T-helper 2 cell treated with Interferon-gamma antibody and Interleukin-4, amounts not matched to agents 5 μg/mL and 100 μg/mL, for 36 hours (primary cell): ENCODE measurements at regions not wholly inside any gene's neighbourhood (a gene's known extent, or its start where the extent isn't known, plus 50 kb on each side); places are given as distances from the start of the nearest gene placed in this dataset.
"Not testable (repeated sequence)": the region's sequence is repeated elsewhere in the genome, so short reads cannot be mapped to it uniquely, and the experiment has no call there.

Source experiments
- DNase-seq: peaks from one replicate; pipeline ENCODE4 v3.0.0; 2021; ENCODE audit warnings: low spot score
- H3K27ac Mint-ChIP-seq: one replicate; pipeline ENCODE4 v1.8.0; 2021; ENCODE audit warnings: mild to moderate bottlenecking, mixed read lengths
- H3K27me3 Mint-ChIP-seq: one replicate; pipeline ENCODE4 v1.8.0; 2021; ENCODE audit warnings: low read depth, mixed read lengths
- H3K36me3 Mint-ChIP-seq: one replicate; pipeline ENCODE4 v1.8.0; 2021; ENCODE audit warnings: low read depth, mixed read lengths
- H3K4me1 Mint-ChIP-seq: one replicate; pipeline ENCODE4 v1.8.0; 2021; ENCODE audit warnings: low read depth, mixed read lengths
- H3K4me3 Mint-ChIP-seq: one replicate; pipeline ENCODE4 v1.8.0; 2022; ENCODE audit warnings: mild to moderate bottlenecking, moderate library complexity, mixed read lengths
- H3K9me3 Mint-ChIP-seq: one replicate; pipeline ENCODE4 v1.8.0; 2021; ENCODE audit warnings: mixed read lengths

GRCh38 chr2:4898706-4899105 is 793.5 kb upstream of the SOX11 start:
- Mint-ChIP-seq H3K4me1 (no peaks in the 10 kb centered on the region), H3K4me3 (no peak overlapping the region), H3K27ac (no peak overlapping the region), H3K27me3 (no peaks in the 10 kb centered on the region), H3K36me3 (no peaks in the 10 kb centered on the region), H3K9me3 (peaks cover 31% of the 10 kb centered on the region)
- no peak for DNase-seq

DNA sequence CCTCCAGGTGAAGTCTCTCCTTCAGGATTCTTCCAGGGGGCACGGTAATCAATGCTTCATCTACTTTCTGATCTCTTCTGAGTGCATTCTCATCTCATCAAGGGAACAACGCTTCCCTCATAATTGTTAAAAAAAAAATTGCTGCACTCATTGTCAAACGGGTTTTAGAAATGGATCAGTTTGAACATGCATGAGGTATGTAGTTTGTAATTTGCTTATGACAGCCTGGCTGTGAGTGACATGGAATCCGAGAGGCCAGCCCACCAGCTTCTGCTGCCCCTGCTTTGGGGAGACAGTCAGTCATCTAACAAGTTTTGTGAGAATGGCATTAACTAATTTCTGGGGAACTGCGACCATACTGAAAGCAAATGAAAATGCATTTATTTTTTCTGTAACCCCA is 791.9 kb upstream of the SOX11 start:
- Mint-ChIP-seq H3K9me3 (peaks cover 28% of the 10 kb centered on the region), H3K4me1 (no peaks in the 10 kb centered on the region), H3K4me3 (no peak overlapping the region), H3K36me3 (no peaks in the 10 kb centered on the region), H3K27me3 (no peaks in the 10 kb centered on the region), H3K27ac (no peak overlapping the region)
- no peak for DNase-seq

DNA sequence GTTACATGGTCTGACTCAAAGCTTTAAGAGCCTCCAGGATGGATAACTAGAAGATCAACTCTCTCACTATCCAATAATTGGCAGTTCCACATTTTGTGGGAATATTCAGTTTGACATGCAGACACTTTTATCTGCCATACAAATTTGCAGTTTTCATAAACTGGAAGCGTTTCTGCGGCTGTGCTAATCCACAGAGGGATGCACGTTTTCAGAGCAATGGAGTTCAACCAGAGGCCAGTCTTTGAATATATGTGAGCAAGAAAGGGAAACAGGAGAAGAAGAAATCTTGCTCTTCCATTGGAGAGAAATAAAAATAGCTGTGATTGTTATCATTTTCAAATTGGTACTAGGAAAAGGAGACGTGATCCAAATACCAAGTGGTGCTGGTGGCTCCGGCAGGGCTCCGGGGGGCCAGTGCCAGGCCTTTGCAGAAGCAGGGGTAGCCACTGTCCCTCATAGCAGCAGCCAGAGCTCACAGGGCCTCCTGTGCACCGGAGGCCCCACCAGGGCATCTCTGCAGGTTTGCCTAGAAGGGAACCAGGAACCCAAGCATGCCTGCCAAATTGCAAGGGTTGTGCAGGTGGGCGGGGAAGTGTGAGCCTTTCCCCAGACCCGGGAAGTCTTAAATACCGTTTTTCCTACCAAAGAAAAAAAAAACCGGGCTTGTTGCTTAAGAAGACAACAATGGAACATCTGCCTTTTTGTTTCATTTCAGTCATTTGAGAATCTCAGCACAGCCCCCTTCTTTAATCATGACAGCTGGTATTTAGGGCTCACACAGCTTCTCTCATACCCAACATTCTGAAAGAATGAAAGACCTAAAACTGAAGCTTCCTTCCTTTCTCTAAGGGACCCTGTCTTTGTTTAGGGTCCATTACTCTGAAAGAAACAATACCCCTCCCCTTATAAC is 791.1 kb upstream of the SOX11 start:
- Mint-ChIP-seq H3K27me3 (no peaks in the 10 kb centered on the region), H3K4me1 (no peaks in the 10 kb centered on the region), H3K9me3 (peaks cover 32% of the 10 kb centered on the region), H3K36me3 (no peaks in the 10 kb centered on the region), H3K27ac (no peak overlapping the region), H3K4me3 (no peak overlapping the region)
- no peak for DNase-seq

DNA sequence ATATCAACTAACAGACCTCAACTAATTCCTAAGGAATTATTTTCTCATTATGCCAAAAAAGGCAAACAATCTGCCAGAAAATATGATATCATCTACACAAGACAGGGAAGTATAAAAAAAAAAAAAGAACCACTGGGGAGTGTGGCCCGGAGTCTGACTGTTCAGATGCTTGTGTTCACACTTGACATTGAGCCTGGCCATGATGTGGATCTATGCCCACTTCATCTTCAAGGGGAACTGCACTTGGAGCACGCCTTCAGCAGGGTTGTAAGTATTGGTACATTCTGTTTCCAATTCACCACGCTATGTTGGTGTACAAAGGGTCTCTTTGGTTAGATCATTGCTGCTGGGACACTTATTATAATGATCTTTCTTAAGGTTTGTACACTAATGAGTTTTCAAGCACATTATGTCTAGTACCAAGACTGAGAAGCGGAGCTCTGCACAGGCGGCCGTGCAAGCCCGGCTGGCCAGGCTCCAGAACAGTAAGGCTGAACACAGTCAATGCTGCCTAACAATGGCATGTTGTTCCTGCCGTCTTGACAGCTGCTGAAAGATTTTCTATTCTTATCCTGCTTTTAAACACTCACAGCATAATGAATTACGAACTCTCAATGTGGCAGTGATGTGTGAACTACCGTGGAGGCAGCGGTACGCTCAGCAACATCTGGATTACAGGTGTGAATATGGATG is 788.4 kb upstream of the SOX11 start:
- no peak overlapping the region for H3K4me3 Mint-ChIP-seq
- no peak overlapping the region for H3K27ac Mint-ChIP-seq
- H3K9me3 Mint-ChIP-seq = peaks cover 28% of the 10 kb centered on the region
- DNase-seq = no peak
- no peaks in the 10 kb centered on the region for H3K36me3 Mint-ChIP-seq
- H3K27me3 Mint-ChIP-seq = no peaks in the 10 kb centered on the region
- H3K4me1 Mint-ChIP-seq = no peaks in the 10 kb centered on the region

- Mint-ChIP-seq H3K27ac (no peak overlapping the region), H3K4me1 (no peaks in the 10 kb centered on the region), H3K4me3 (no peak overlapping the region), H3K9me3 (peaks cover 24% of the 10 kb centered on the region), H3K27me3 (no peaks in the 10 kb centered on the region), H3K36me3 (no peaks in the 10 kb centered on the region)
- DNase-seq = no peak
These were observed 783.7 kb upstream of the SOX11 start for GRCh38 chr2:4908461-4908860.

DNA sequence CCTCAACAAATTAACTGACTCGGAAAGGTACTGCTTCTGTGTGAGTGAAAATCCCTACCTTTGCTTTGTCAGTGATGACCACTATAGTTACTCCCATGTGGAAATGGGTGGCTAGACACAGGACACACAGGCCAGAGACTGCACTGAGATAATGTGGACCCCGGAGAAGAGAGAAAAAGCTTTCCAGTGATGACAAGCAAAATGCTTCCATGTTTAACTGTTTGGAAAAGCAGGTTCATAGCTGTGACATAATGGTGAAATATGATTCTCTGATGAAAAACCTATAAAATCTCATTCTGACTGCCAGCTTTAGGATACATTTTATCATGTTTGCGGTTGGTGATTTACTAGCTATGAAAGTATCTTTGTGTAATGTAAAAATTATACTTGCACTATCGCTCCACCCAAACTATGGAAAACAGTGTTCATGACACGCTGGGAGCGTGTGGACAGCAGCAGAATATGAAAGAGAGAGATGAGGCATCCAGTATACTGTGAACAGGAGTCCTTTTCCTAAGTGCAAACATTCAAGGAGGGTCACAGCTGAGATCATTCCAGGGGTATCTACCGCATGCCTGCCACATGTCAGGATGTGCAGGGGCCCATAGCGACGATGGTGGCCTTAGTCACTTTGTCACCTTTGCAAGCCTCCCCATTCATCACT is 782.7 kb upstream of the SOX11 start:
- Mint-ChIP-seq H3K36me3 (no peaks in the 10 kb centered on the region), H3K9me3 (peaks cover 28% of the 10 kb centered on the region), H3K4me3 (no peak overlapping the region), H3K27me3 (no peaks in the 10 kb centered on the region), H3K27ac (no peak overlapping the region), H3K4me1 (no peaks in the 10 kb centered on the region)
- DNase-seq = no peak

DNA sequence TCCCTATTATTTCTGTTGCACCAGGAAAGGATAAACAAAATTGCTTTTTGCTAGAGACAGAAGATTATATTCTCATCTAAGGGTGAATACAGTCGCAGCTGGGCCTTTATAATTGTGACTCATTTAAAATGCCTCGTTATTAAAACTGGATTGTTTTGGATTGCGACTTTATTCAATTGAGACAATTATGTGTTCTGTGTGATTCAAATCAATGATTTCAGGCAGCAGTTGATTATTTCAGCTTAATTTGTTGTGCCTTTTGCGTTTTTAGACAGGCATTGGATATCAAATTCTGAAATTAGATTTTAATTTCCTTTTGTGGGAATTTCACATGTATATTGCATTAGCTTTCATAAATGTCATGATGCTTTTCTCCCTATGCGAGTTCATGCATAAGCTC is 778.1 kb upstream of the SOX11 start:
- peaks cover 31% of the 10 kb centered on the region for H3K9me3 Mint-ChIP-seq
- no peak overlapping the region for H3K27ac Mint-ChIP-seq
- H3K27me3 Mint-ChIP-seq = no peaks in the 10 kb centered on the region
- no peaks in the 10 kb centered on the region for H3K4me1 Mint-ChIP-seq
- H3K36me3 Mint-ChIP-seq = no peaks in the 10 kb centered on the region
- H3K4me3 Mint-ChIP-seq = no peak overlapping the region
- no peak for DNase-seq

DNA sequence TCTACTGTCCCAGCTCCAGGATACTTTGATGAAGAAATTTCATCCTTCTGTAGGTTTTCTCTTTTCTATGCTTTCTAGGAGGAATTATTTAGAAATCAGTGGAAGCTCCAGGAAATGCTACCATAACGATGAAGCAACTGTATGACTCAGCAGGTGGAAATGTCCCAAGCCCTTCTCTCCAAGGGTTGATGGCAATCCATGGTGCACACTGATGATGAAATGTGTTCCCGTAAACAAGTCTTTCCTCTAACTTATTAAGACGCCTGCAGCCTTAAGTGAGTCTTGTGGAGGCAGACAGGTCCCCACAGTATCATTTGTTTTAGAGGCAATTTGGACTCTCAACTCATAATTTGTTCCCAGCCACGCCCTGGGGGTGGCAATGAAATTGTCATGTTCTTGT is 777.6 kb upstream of the SOX11 start:
- H3K36me3 Mint-ChIP-seq = no peaks in the 10 kb centered on the region
- DNase-seq = no peak
- no peak overlapping the region for H3K27ac Mint-ChIP-seq

DNA sequence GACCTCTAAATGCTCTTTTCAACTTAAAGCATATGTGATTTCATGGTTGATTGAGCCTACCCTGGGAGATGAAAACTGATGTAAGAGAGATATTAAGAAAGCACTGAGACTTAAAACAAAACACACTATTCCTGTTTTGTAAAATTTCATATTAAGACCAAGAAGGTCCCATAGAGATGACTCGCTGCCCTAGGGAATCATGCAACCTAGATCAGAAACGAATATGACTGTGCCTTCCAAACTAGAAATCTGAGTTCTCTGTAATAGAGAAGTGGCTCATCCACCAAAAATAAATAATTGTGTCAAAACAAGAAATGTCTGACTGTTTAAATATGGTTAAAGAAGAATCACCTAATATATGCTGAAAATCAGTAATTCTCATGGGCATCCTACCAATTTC is 776.8 kb upstream of the SOX11 start:
- H3K4me3 Mint-ChIP-seq = no peak overlapping the region
- no peak for DNase-seq
- no peaks in the 10 kb centered on the region for H3K4me1 Mint-ChIP-seq
- no peak overlapping the region for H3K27ac Mint-ChIP-seq
- peaks cover 31% of the 10 kb centered on the region for H3K9me3 Mint-ChIP-seq
- no peaks in the 10 kb centered on the region for H3K27me3 Mint-ChIP-seq
- H3K36me3 Mint-ChIP-seq = no peaks in the 10 kb centered on the region

More for the DNA sequence above, 777.6 kb upstream of the SOX11 start:
- Mint-ChIP-seq H3K9me3 (peaks cover 31% of the 10 kb centered on the region), H3K4me1 (no peaks in the 10 kb centered on the region), H3K27me3 (no peaks in the 10 kb centered on the region), H3K4me3 (no peak overlapping the region)

- no peak for DNase-seq
- Mint-ChIP-seq H3K9me3 (peaks cover 31% of the 10 kb centered on the region), H3K4me1 (no peaks in the 10 kb centered on the region), H3K36me3 (no peaks in the 10 kb centered on the region), H3K27ac (no peak overlapping the region), H3K4me3 (no peak overlapping the region), H3K27me3 (no peaks in the 10 kb centered on the region)
These were observed 776.1 kb upstream of the SOX11 start for GRCh38 chr2:4916094-4916493.

DNA sequence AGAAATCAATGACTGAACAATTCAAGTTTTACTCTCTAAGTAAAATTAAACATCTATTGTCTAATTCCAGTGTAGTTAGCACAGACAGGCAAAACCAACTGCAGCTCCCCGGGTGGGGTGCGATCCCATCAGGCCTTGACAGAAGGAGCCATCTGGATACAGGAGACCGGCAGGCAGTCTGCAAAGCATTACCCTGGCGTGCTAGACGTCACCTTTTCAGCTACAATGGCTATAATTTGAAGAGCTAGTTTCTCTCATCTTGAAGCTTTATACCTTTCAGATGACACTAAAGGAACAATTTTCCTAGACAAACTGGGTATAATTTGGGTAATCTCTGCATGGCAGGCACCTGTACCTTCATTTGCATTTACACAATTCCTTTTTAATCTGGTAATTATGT is 761.5 kb upstream of the SOX11 start:
- Mint-ChIP-seq H3K4me1 (no peaks in the 10 kb centered on the region), H3K27ac (no peak overlapping the region), H3K4me3 (no peak overlapping the region), H3K36me3 (no peaks in the 10 kb centered on the region), H3K27me3 (no peaks in the 10 kb centered on the region), H3K9me3 (peaks cover 28% of the 10 kb centered on the region)
- no peak for DNase-seq

DNA sequence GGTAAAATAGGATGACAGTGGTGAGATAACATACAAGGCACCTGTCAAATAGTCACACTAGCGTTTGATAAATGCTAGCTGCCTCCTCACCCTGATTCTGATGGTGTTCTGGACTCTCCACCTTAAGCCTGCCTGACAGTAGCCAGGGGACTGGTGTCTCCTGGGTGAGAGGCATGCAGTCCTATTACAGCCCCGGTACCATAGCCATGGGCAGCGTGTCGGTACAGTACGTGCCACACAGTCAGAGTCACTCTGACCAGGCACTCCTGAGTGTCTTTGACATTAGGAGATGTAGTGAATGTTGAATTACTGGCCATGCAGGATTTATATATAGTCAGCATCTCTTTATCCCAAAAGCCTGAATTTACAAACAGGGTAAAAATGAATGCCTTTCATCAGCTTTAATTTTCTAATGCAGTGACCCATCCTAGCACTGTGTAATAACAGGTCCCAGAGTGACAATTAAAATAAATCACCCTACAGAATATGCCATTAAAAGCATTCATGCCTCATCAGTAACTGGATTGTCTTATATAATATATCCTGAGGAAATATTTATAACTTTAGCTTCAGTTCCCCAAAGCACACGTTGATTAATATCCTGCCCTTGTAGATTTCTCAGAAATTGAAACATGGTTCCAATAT is 760.3 kb upstream of the SOX11 start:
- Mint-ChIP-seq H3K9me3 (peaks cover 36% of the 10 kb centered on the region), H3K36me3 (no peaks in the 10 kb centered on the region), H3K4me1 (no peaks in the 10 kb centered on the region), H3K27ac (no peak overlapping the region), H3K27me3 (no peaks in the 10 kb centered on the region), H3K4me3 (no peak overlapping the region)
- DNase-seq = no peak

GRCh38 chr2:4935291-4935690 is 756.9 kb upstream of the SOX11 start:
- not testable (repeated sequence) for H3K4me1 Mint-ChIP-seq, H3K27me3 Mint-ChIP-seq, H3K27ac Mint-ChIP-seq, H3K36me3 Mint-ChIP-seq, H3K4me3 Mint-ChIP-seq, DNase-seq
- H3K9me3 Mint-ChIP-seq = peaks cover 33% of the 10 kb centered on the region

DNA sequence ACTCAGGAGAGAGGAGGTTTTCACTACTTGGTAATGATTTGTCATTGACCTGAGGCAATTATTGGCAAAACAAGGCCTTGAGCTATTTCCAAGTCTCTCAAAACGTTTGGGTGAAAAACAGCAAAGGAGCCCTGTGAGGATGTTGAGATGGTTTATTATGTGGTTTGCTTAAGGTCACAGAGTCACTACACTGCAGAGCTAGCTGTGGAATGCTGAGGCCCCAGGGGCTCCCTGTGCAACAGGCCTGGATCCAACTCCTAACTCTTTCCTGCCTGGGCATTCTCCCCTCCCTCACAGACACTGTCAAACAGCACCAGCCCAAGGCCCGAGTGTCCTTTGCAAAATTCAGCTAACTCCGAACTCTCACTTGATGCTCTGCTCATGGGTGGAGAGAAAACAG is 754.6 kb upstream of the SOX11 start:
- no peak overlapping the region for H3K4me3 Mint-ChIP-seq
- no peaks in the 10 kb centered on the region for H3K36me3 Mint-ChIP-seq
- H3K27ac Mint-ChIP-seq = no peak overlapping the region
- no peaks in the 10 kb centered on the region for H3K27me3 Mint-ChIP-seq
- no peak for DNase-seq
- no peaks in the 10 kb centered on the region for H3K4me1 Mint-ChIP-seq
- H3K9me3 Mint-ChIP-seq = peaks cover 45% of the 10 kb centered on the region
